DOHH2 (cell line): ENCODE measurements at regions not wholly inside any gene's neighbourhood (a gene's known extent, or its start where the extent isn't known, plus 50 kb on each side); places are given as distances from the start of the nearest gene placed in this dataset.

Experiments used
- H3F3A ChIP-seq: fragments of 200-600 bp; sonication (generic), shearing (Covaris generic); 2 replicates; pipeline ENCODE4 v1.6.0; 2016; ENCODE audit warnings: antibody characterized with exemption, mild to moderate bottlenecking; ENCODE audit not compliant: control insufficient read depth, insufficient read depth
- H3K27ac ChIP-seq: fragments of 200-600 bp; sonication (generic); 2 replicates; pipeline ENCODE4 v1.5.1; 2014; ENCODE audit warnings: low read depth, mild to moderate bottlenecking, low read length, moderate library complexity
- H3K27me3 ChIP-seq: fragments of 200-600 bp; sonication (generic); 2 replicates; pipeline ENCODE4 v1.6.1; 2014; ENCODE audit warnings: mild to moderate bottlenecking, low read length, mixed read lengths; ENCODE audit not compliant: control insufficient read depth
- H3K36me3 ChIP-seq: fragments of 200-600 bp; sonication (generic); 2 replicates; pipeline ENCODE4 v1.6.1; 2014; ENCODE audit warnings: mild to moderate bottlenecking, low read length, moderate library complexity, mixed read lengths; ENCODE audit not compliant: control insufficient read depth
- H3K4me1 ChIP-seq: fragments of 200-600 bp; sonication (generic); 2 replicates; pipeline ENCODE4 v1.6.1; 2014; ENCODE audit warnings: mild to moderate bottlenecking, low read length, mixed read lengths; ENCODE audit not compliant: control insufficient read depth
- H3K4me2 ChIP-seq: fragments of 200-600 bp; sonication (generic); 2 replicates; pipeline ENCODE4 v1.6.0; 2014; ENCODE audit warnings: mild to moderate bottlenecking, low read length, moderate library complexity
- H3K4me3 ChIP-seq: fragments of 200-600 bp; sonication (generic); 2 replicates; pipeline ENCODE4 v1.5.1; 2014; ENCODE audit warnings: mild to moderate bottlenecking, low read length, mixed read lengths
- H3K79me2 ChIP-seq: fragments of 200-600 bp; sonication (generic); 2 replicates; pipeline ENCODE4 v1.6.1; 2014; ENCODE audit warnings: mild to moderate bottlenecking, low read length, mixed read lengths; ENCODE audit not compliant: control insufficient read depth
- H3K9me2 ChIP-seq: fragments of 200-600 bp; sonication (generic); replicated peaks from 2 replicates; pipeline ENCODE4 v1.6.1; 2014; ENCODE audit warnings: mild to moderate bottlenecking, low read length, mixed read lengths; ENCODE audit not compliant: control insufficient read depth
- H3K9me3 ChIP-seq: fragments of 200-600 bp; sonication (generic); 2 replicates; pipeline ENCODE4 v1.6.1; 2014; ENCODE audit warnings: antibody characterized with exemption, low read length, mixed read lengths; ENCODE audit not compliant: control insufficient read depth, insufficient read depth
- H4K20me1 ChIP-seq: fragments of 200-600 bp; sonication (generic); 2 replicates; pipeline ENCODE4 v1.6.0; 2014; ENCODE audit warnings: low read depth, mild to moderate bottlenecking, antibody characterized with exemption, low read length, moderate library complexity; ENCODE audit not compliant: control insufficient read depth, insufficient read depth
- CTCF ChIP-seq: fragments of 200-600 bp; sonication (generic); IDR thresholded peaks from one replicate; pipeline ENCODE4 v1.5.1; 2014; ENCODE audit warnings: antibody characterized with exemption, mild to moderate bottlenecking, low read depth, low read length; ENCODE audit not compliant: poor library complexity, severe bottlenecking
- EZH2phosphoT487 ChIP-seq: fragments of 200-600 bp; sonication (generic); IDR thresholded peaks from 2 replicates; pipeline ENCODE4 v1.6.1; 2017; ENCODE audit warnings: borderline replicate concordance, mild to moderate bottlenecking, antibody characterized with exemption, low read length, moderate library complexity, mixed read lengths

DNA sequence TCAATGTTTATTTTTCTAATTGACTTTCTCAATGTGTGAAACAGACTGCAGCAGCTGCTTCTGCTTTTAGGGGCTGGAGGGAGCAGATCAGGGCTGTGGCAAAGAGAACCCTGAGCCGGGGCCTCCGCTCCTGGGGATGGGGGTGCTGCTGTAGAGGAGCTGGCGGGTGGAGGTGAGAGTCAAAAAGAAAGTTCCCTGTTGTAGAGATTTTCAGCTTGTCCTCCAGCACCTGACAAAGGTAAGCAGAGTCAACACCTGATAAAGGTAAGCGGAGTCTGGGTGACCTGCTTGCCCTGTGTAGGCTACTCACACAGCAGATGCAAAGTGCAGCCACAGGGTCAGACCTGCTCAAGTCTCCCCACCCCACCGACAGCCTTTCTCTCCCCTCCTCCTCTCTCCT, 252.4 kb upstream of the IRX1 start:
- H3K9me3 ChIP-seq = peaks cover 16% of the 10 kb centered on the region; the same call in 1 of the 2 replicates
- no peak for TF ChIP-seq CTCF
- no peak for TF ChIP-seq EZH2phosphoT487
- no peaks in the 10 kb centered on the region for H3K27me3 ChIP-seq
- no peak overlapping the region for H3K27ac ChIP-seq
- H3F3A ChIP-seq = no peaks in the 10 kb centered on the region
- H3K4me2 ChIP-seq = no peak overlapping the region
- H4K20me1 ChIP-seq = no peaks in the 10 kb centered on the region
- no peak overlapping the region for H3K4me3 ChIP-seq
- H3K9me2 ChIP-seq = no peaks in the 10 kb centered on the region
- H3K79me2 ChIP-seq = no peaks in the 10 kb centered on the region
- no peaks in the 10 kb centered on the region for H3K4me1 ChIP-seq
- no peaks in the 10 kb centered on the region for H3K36me3 ChIP-seq

GRCh38 chr5:3342271-3343100, 253.1 kb upstream of the IRX1 start:
- Histone ChIP-seq H3K4me3 (no peak overlapping the region), H3K36me3 (no peaks in the 10 kb centered on the region), H4K20me1 (no peaks in the 10 kb centered on the region), H3K27ac (no peak overlapping the region), H3K9me2 (no peaks in the 10 kb centered on the region), H3K9me3 (peaks cover 16% of the 10 kb centered on the region; the same call in 1 of the 2 replicates), H3F3A (no peaks in the 10 kb centered on the region), H3K27me3 (no peaks in the 10 kb centered on the region), H3K4me2 (no peak overlapping the region), H3K79me2 (no peaks in the 10 kb centered on the region), H3K4me1 (no peaks in the 10 kb centered on the region)
- TF ChIP-seq EZH2phosphoT487 (no peak), CTCF (no peak)

GRCh38 chr5:3341446-3342240, 254.0 kb upstream of the IRX1 start:
- Histone ChIP-seq H3F3A (no peaks in the 10 kb centered on the region), H3K27me3 (no peaks in the 10 kb centered on the region), H3K79me2 (no peaks in the 10 kb centered on the region), H3K9me2 (no peaks in the 10 kb centered on the region), H4K20me1 (no peaks in the 10 kb centered on the region), H3K36me3 (no peaks in the 10 kb centered on the region), H3K4me2 (no peak overlapping the region), H3K9me3 (peaks cover 16% of the 10 kb centered on the region; the same call in 1 of the 2 replicates), H3K4me1 (no peaks in the 10 kb centered on the region), H3K27ac (no peak overlapping the region), H3K4me3 (no peak overlapping the region)
- no peak for TF ChIP-seq EZH2phosphoT487
- no peak for TF ChIP-seq CTCF
